A673 (cell line): ENCODE measurements at regions not wholly inside any gene's neighbourhood (a gene's known extent, or its start where the extent isn't known, plus 50 kb on each side); places are given as distances from the start of the nearest gene placed in this dataset.

ENCODE experiments used
- BruUV-seq: library from RNA; stranded (reverse); fragments of 400-500 nt; replicated peaks from 2 replicates; lab custom pipeline; 2021; lab: Mats Ljungman, UMichigan
- CTCF ChIA-PET: fragments of 300-600 bp; sonication (Branson Sonifier 250); formaldehyde crosslinking; loops from one replicate; lab custom pipeline; 2022; ENCODE audit warnings: antibody characterized with exemption; lab: Charles Lee
- POLR2A ChIA-PET: fragments of 300-600 bp; sonication (Branson Sonifier 250); formaldehyde crosslinking; loops from one replicate; lab custom pipeline; 2022; ENCODE audit warnings: antibody characterized with exemption; ENCODE audit not compliant: low non-redundant PET; lab: Charles Lee
- DNase-seq: peaks from one replicate; pipeline ENCODE4 v3.0.0-alpha.2; 2015; ENCODE audit warnings: low spot score
- H3K27ac ChIP-seq: fragments of 200-600 bp; sonication (generic); 2 replicates; pipeline ENCODE4 v1.5.1; 2016; ENCODE audit warnings: mixed run types, low read depth, mild to moderate bottlenecking, mixed read lengths, antibody characterized with exemption, low read length; ENCODE audit not compliant: poor library complexity, severe bottlenecking
- H3K27me3 ChIP-seq: fragments of 200-600 bp; sonication (generic); replicated peaks from 2 replicates; pipeline ENCODE4 v1.6.1; 2017; ENCODE audit warnings: mixed run types, low read depth, mild to moderate bottlenecking, mixed read lengths, antibody characterized with exemption, low read length; ENCODE audit not compliant: insufficient read depth, poor library complexity
- H3K36me3 ChIP-seq: fragments of 200-600 bp; sonication (generic); 2 replicates; pipeline ENCODE4 v1.6.1; 2016; ENCODE audit warnings: mixed run types, mild to moderate bottlenecking, mixed read lengths, antibody characterized with exemption, low read length; ENCODE audit not compliant: insufficient read depth, poor library complexity, severe bottlenecking
- H3K4me1 ChIP-seq: fragments of 200-600 bp; sonication (generic); 2 replicates; pipeline ENCODE4 v1.6.1; 2017; ENCODE audit warnings: mixed run types, mild to moderate bottlenecking, mixed read lengths, antibody characterized with exemption, low read length; ENCODE audit not compliant: insufficient read depth, poor library complexity, severe bottlenecking
- H3K4me3 ChIP-seq: fragments of 200-600 bp; sonication (generic); 2 replicates; pipeline ENCODE4 v1.5.1; 2016; ENCODE audit warnings: low read depth, mixed run types, mild to moderate bottlenecking, mixed read lengths, low read length; ENCODE audit not compliant: poor library complexity, severe bottlenecking
- H3K9me3 ChIP-seq: fragments of 200-600 bp; sonication (generic); 2 replicates; pipeline ENCODE4 v1.6.1; 2016; ENCODE audit warnings: mixed run types, low read depth, mild to moderate bottlenecking, mixed read lengths, antibody characterized with exemption, low read length; ENCODE audit not compliant: poor library complexity, severe bottlenecking
- CTCF ChIP-seq: fragments of 300-800, 200-600 bp; sonication (generic); conservative IDR thresholded peaks from 2 replicates; pipeline ENCODE4 v1.5.1; 2017; ENCODE audit warnings: low read depth, mild to moderate bottlenecking, antibody characterized with exemption, low read length, moderate library complexity, mixed read lengths
- EZH2 ChIP-seq: fragments of 200-600 bp; sonication (generic); IDR thresholded peaks from 2 replicates; pipeline ENCODE4 v1.6.1; 2017; ENCODE audit warnings: borderline replicate concordance, low read depth, mild to moderate bottlenecking, mixed read lengths, antibody characterized with exemption, low read length; ENCODE audit not compliant: poor library complexity, severe bottlenecking
- intact Hi-C: fragments of 100-400 bp; cut with micrococcal nuclease; formaldehyde crosslinking; loops from one replicate; pipeline ENCODE4 v1.10.0; 2022; ENCODE audit not compliant: unreplicated experiment

GRCh38 chr4:163976588-163976987, 482.1 kb downstream of the TMA16 start:
- H3K27ac ChIP-seq: no peak overlapping the region
- no TSS peak for BruUV-seq
- no peak overlapping the region for H3K4me3 ChIP-seq
- no peak for DNase-seq
- intact Hi-C loops: no loop called here
- no peaks in the 10 kb centered on the region for H3K4me1 ChIP-seq
- TF ChIP-seq EZH2: no peak
- no peaks in the 10 kb centered on the region for H3K27me3 ChIP-seq
- ChIA-PET CTCF (no interaction called here), POLR2A (no interaction called here)
- H3K9me3 ChIP-seq: no peaks in the 10 kb centered on the region
- no peaks in the 10 kb centered on the region for H3K36me3 ChIP-seq

- no peak overlapping the region for H3K4me3 ChIP-seq
- ChIA-PET CTCF (no interaction called here), POLR2A (no interaction called here)
- DNase-seq: no peak
- H3K9me3 ChIP-seq: no peaks in the 10 kb centered on the region
- intact Hi-C loops: no loop called here
- no TSS peak for BruUV-seq
- no peak for TF ChIP-seq CTCF
- no peak for TF ChIP-seq EZH2
- H3K4me1 ChIP-seq: peaks cover 24% of the 10 kb centered on the region
- H3K27ac ChIP-seq: no peak overlapping the region
- no peaks in the 10 kb centered on the region for H3K36me3 ChIP-seq
- H3K27me3 ChIP-seq: no peaks in the 10 kb centered on the region
Measured at GRCh38 chr4:163988391-163988790, 493.9 kb downstream of the TMA16 start.

- ChIA-PET POLR2A (no interaction called here), CTCF (interaction anchor here (0.6 kb wide), 1 partner anchor 25 kb away, joined by 3 read pairs; no protein-coding TSS in a partner anchor)
- Histone ChIP-seq H3K36me3 (no peaks in the 10 kb centered on the region), H3K27ac (no peak overlapping the region), H3K4me3 (no peak overlapping the region), H3K27me3 (no peaks in the 10 kb centered on the region), H3K9me3 (no peaks in the 10 kb centered on the region), H3K4me1 (peaks cover 24% of the 10 kb centered on the region)
- intact Hi-C loops: no loop called here
- TF ChIP-seq CTCF (no peak), EZH2 (no peak)
- no peak for DNase-seq
- no TSS peak for BruUV-seq
Measured at GRCh38 chr4:163988865-163989264, 494.4 kb downstream of the TMA16 start.

GRCh38 chr4:163991298-163991865, 496.9 kb downstream of the TMA16 start:
- Histone ChIP-seq H3K9me3 (no peaks in the 10 kb centered on the region), H3K36me3 (no peaks in the 10 kb centered on the region), H3K27me3 (no peaks in the 10 kb centered on the region), H3K4me3 (no peak overlapping the region), H3K4me1 (peaks cover 24% of the 10 kb centered on the region), H3K27ac (no peak overlapping the region)
- DNase-seq: peak; percentile 13
- no TSS peak for BruUV-seq
- POLR2A ChIA-PET: interaction anchor here (0.6 kb wide), 1 partner anchor 29 kb away, joined by 3 read pairs; no protein-coding TSS in a partner anchor
- TF ChIP-seq EZH2 (no peak), CTCF (no peak)
- CTCF ChIA-PET: no interaction called here
- intact Hi-C loops: no loop called here
